ENCODE measurements at regions not wholly inside any gene's neighbourhood (a gene's known extent, or its start where the extent isn't known, plus 50 kb on each side); places are given as distances from the start of the nearest gene placed in this dataset.

DNA sequence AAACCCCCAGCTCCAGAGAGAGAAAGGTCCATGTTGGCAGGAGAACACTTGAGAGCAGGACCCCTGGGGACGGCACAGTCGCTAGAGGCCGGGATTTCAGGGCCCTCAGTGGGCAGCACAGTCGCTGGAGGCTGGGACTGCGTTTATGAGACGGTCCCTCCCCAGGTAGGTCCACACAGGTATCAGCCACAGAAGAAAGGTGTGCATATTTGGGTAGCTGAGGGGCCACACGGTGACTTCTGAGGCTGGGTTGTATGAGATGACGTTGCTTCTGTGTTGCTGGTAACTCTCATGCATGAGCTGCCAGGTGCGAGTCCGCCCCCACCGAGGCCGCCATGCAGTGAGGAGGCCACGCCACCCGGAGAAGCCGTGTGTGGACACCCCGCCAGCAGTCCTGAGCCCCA is 56.9 kb upstream of the PPP2R2D start:
- no peaks in the 10 kb centered on the region for H3K9me3 ChIP-seq (ENCODE audit: control extremely low read depth in 1 of 5, control insufficient read depth in 4 of 5, insufficient read depth in 2 of 5, low read depth in 1 of 5, low read length in 4 of 5)
- CTCF ChIA-PET: no interaction called here

DNA sequence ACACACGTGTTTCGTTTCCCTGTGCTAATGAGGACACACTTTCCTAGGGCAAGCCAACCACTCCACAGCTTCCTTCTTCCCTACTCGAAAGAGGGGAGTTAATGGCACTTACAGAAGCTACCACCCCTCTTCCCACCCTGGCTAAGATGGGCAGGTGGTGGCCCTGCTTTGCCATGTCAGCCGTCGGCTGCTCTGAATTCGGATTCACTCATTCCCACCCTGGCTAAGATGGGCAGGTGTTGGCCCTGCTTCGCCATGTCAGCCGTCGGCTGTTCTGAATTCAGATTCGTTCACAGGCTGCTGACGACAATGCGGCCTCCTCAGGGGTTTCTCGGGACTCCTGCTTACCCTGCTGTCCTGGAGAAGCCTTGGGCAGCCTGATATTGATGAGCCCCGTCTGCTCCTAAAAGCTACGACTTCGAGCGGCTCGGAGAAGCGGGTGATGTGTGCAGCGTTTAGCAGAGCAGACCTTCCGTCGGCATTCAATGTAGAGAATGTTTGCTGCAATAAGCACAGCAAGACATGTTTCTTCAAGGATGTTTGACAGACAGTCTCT is 56.2 kb upstream of the PPP2R2D start:
- H3K36me3 ChIP-seq (ENCODE audit: control insufficient read depth in 4 of 4, insufficient read depth in 4 of 4, low read length in 3 of 4): no peaks in the 10 kb centered on the region
- H3K9me3 ChIP-seq (ENCODE audit: control extremely low read depth in 1 of 5, control insufficient read depth in 4 of 5, insufficient read depth in 2 of 5, low read depth in 1 of 5, low read length in 4 of 5): no peaks in the 10 kb centered on the region
- no peak overlapping the region for H3K4me3 ChIP-seq (ENCODE audit: control insufficient read depth in 1 of 7, extremely low read depth in 1 of 7, insufficient read depth in 4 of 7, low read depth in 2 of 7, low read length in 6 of 7)
- CTCF ChIA-PET: no interaction called here
- H3K27me3 ChIP-seq (replicated peaks in 2 of 5; ENCODE audit: control insufficient read depth in 4 of 5, insufficient read depth in 5 of 5, low read length in 4 of 5): no peaks in the 10 kb centered on the region
- no peak for DNase-seq
- H3K4me1 ChIP-seq (ENCODE audit: control extremely low read depth in 1 of 4, control insufficient read depth in 4 of 4, insufficient read depth in 4 of 4, low read length in 3 of 4): peaks cover 0 to 11% (median 8%) of the 10 kb centered on the region in 4 experiments
- POLR2A ChIA-PET: no interaction called here
- no peak overlapping the region for H3K27ac ChIP-seq (ENCODE audit: insufficient read depth in 1 of 2, low read depth in 1 of 2, low read length in 2 of 2, poor library complexity in 1 of 2, severe bottlenecking in 2 of 2)
- 96% methylated on average over 22 of the region's 22 CpGs for WGBS (ENCODE audit: insufficient coverage)

More for the DNA sequence above, 56.9 kb upstream of the PPP2R2D start:
- H3K4me3 ChIP-seq (ENCODE audit: control insufficient read depth in 1 of 7, extremely low read depth in 1 of 7, insufficient read depth in 4 of 7, low read depth in 2 of 7, low read length in 6 of 7): no peak overlapping the region
- H3K27me3 ChIP-seq (replicated peaks in 2 of 5; ENCODE audit: control insufficient read depth in 4 of 5, insufficient read depth in 5 of 5, low read length in 4 of 5): no peaks in the 10 kb centered on the region
- POLR2A ChIA-PET: no interaction called here
- H3K4me1 ChIP-seq (ENCODE audit: control extremely low read depth in 1 of 4, control insufficient read depth in 4 of 4, insufficient read depth in 4 of 4, low read length in 3 of 4): peaks cover 0 to 11% (median 8%) of the 10 kb centered on the region in 4 experiments
- WGBS (ENCODE audit: insufficient coverage): 98% methylated on average over 16 of the region's 16 CpGs
- no peak overlapping the region for H3K27ac ChIP-seq (ENCODE audit: insufficient read depth in 1 of 2, low read depth in 1 of 2, low read length in 2 of 2, poor library complexity in 1 of 2, severe bottlenecking in 2 of 2)
- no peak for DNase-seq
- H3K36me3 ChIP-seq (ENCODE audit: control insufficient read depth in 4 of 4, insufficient read depth in 4 of 4, low read length in 3 of 4): no peaks in the 10 kb centered on the region

- WGBS (ENCODE audit: insufficient coverage): 95% methylated on average over 24 of the region's 26 CpGs
- Histone ChIP-seq H3K4me1 (ENCODE audit: control extremely low read depth in 1 of 4, control insufficient read depth in 4 of 4, insufficient read depth in 4 of 4, low read length in 3 of 4) (peaks cover 0 to 11% (median 8%) of the 10 kb centered on the region in 4 experiments), H3K27ac (ENCODE audit: insufficient read depth in 1 of 2, low read depth in 1 of 2, low read length in 2 of 2, poor library complexity in 1 of 2, severe bottlenecking in 2 of 2) (no peak overlapping the region), H3K36me3 (ENCODE audit: control insufficient read depth in 4 of 4, insufficient read depth in 4 of 4, low read length in 3 of 4) (no peaks in the 10 kb centered on the region), H3K9me3 (ENCODE audit: control extremely low read depth in 1 of 5, control insufficient read depth in 4 of 5, insufficient read depth in 2 of 5, low read depth in 1 of 5, low read length in 4 of 5) (no peaks in the 10 kb centered on the region), H3K27me3 (replicated peaks in 2 of 5; ENCODE audit: control insufficient read depth in 4 of 5, insufficient read depth in 5 of 5, low read length in 4 of 5) (no peaks in the 10 kb centered on the region), H3K4me3 (ENCODE audit: control insufficient read depth in 1 of 7, extremely low read depth in 1 of 7, insufficient read depth in 4 of 7, low read depth in 2 of 7, low read length in 6 of 7) (no peak overlapping the region)
- no peak for DNase-seq
- ChIA-PET POLR2A (no interaction called here), CTCF (no interaction called here)
Observed at GRCh38 chr10:131845505-131846239, 55.1 kb upstream of the PPP2R2D start.

- WGBS (ENCODE audit: insufficient coverage): 89% methylated on average over 23 of the region's 26 CpGs
- Histone ChIP-seq H3K4me3 (ENCODE audit: control insufficient read depth in 1 of 7, extremely low read depth in 1 of 7, insufficient read depth in 4 of 7, low read depth in 2 of 7, low read length in 6 of 7) (no peak overlapping the region), H3K36me3 (ENCODE audit: control insufficient read depth in 4 of 4, insufficient read depth in 4 of 4, low read length in 3 of 4) (no peaks in the 10 kb centered on the region), H3K9me3 (ENCODE audit: control extremely low read depth in 1 of 5, control insufficient read depth in 4 of 5, insufficient read depth in 2 of 5, low read depth in 1 of 5, low read length in 4 of 5) (no peaks in the 10 kb centered on the region), H3K27me3 (replicated peaks in 2 of 5; ENCODE audit: control insufficient read depth in 4 of 5, insufficient read depth in 5 of 5, low read length in 4 of 5) (no peaks in the 10 kb centered on the region), H3K27ac (ENCODE audit: insufficient read depth in 1 of 2, low read depth in 1 of 2, low read length in 2 of 2, poor library complexity in 1 of 2, severe bottlenecking in 2 of 2) (no peak overlapping the region), H3K4me1 (ENCODE audit: control extremely low read depth in 1 of 4, control insufficient read depth in 4 of 4, insufficient read depth in 4 of 4, low read length in 3 of 4) (peaks cover 0 to 3% (median 3%) of the 10 kb centered on the region in 4 experiments)
- DNase-seq: no peak
- CTCF ChIA-PET: no interaction called here
- POLR2A ChIA-PET: no interaction called here
Observed at GRCh38 chr10:131846240-131847101, 54.3 kb upstream of the PPP2R2D start.

GRCh38 chr10:131847241-131847783 is 53.5 kb upstream of the PPP2R2D start:
- POLR2A ChIA-PET: no interaction called here
- no peaks in the 10 kb centered on the region for H3K27me3 ChIP-seq (replicated peaks in 2 of 5; ENCODE audit: control insufficient read depth in 4 of 5, insufficient read depth in 5 of 5, low read length in 4 of 5)
- no peak overlapping the region for H3K4me3 ChIP-seq (ENCODE audit: control insufficient read depth in 1 of 7, extremely low read depth in 1 of 7, insufficient read depth in 4 of 7, low read depth in 2 of 7, low read length in 6 of 7)
- CTCF ChIA-PET: no interaction called here
- DNase-seq: no peak
- H3K4me1 ChIP-seq (ENCODE audit: control extremely low read depth in 1 of 4, control insufficient read depth in 4 of 4, insufficient read depth in 4 of 4, low read length in 3 of 4): no peaks in the 10 kb centered on the region
- 86% methylated on average over 22 of the region's 25 CpGs for whole genome bisulfite sequencing (ENCODE audit: insufficient coverage)
- H3K36me3 ChIP-seq (ENCODE audit: control insufficient read depth in 4 of 4, insufficient read depth in 4 of 4, low read length in 3 of 4): no peaks in the 10 kb centered on the region
- H3K9me3 ChIP-seq (ENCODE audit: control extremely low read depth in 1 of 5, control insufficient read depth in 4 of 5, insufficient read depth in 2 of 5, low read depth in 1 of 5, low read length in 4 of 5): no peaks in the 10 kb centered on the region
- H3K27ac ChIP-seq (ENCODE audit: insufficient read depth in 1 of 2, low read depth in 1 of 2, low read length in 2 of 2, poor library complexity in 1 of 2, severe bottlenecking in 2 of 2): no peak overlapping the region

GRCh38 chr10:131848296-131848695 is 52.5 kb upstream of the PPP2R2D start:
- POLR2A ChIA-PET: no interaction called here
- no peak overlapping the region for H3K4me3 ChIP-seq (ENCODE audit: control insufficient read depth in 1 of 7, extremely low read depth in 1 of 7, insufficient read depth in 4 of 7, low read depth in 2 of 7, low read length in 6 of 7)
- H3K27ac ChIP-seq (ENCODE audit: insufficient read depth in 1 of 2, low read depth in 1 of 2, low read length in 2 of 2, poor library complexity in 1 of 2, severe bottlenecking in 2 of 2): no peak overlapping the region
- no peaks in the 10 kb centered on the region for H3K27me3 ChIP-seq (replicated peaks in 2 of 5; ENCODE audit: control insufficient read depth in 4 of 5, insufficient read depth in 5 of 5, low read length in 4 of 5)
- DNase-seq: no peak
- H3K4me1 ChIP-seq (ENCODE audit: control extremely low read depth in 1 of 4, control insufficient read depth in 4 of 4, insufficient read depth in 4 of 4, low read length in 3 of 4): no peaks in the 10 kb centered on the region
- no peaks in the 10 kb centered on the region for H3K36me3 ChIP-seq (ENCODE audit: control insufficient read depth in 4 of 4, insufficient read depth in 4 of 4, low read length in 3 of 4)
- CTCF ChIA-PET: no interaction called here
- H3K9me3 ChIP-seq (ENCODE audit: control extremely low read depth in 1 of 5, control insufficient read depth in 4 of 5, insufficient read depth in 2 of 5, low read depth in 1 of 5, low read length in 4 of 5): no peaks in the 10 kb centered on the region
- WGBS (ENCODE audit: insufficient coverage): 95% methylated on average over 11 of the region's 11 CpGs

All from common myeloid progenitor, CD34-positive (primary cell).